GM04504 (cell line): ENCODE measurements at regions not wholly inside any gene's neighbourhood (a gene's known extent, or its start where the extent isn't known, plus 50 kb on each side); places are given as distances from the start of the nearest gene placed in this dataset.
"Not testable (repeated sequence)": the region's sequence is repeated elsewhere in the genome, so short reads cannot be mapped to it uniquely, and the experiment has no call there.

Source experiments
- DNase-seq: peaks from one replicate; pipeline ENCODE4 v3.0.0-alpha.2; 2012; ENCODE audit warnings: low read depth

- DNase-seq: no peak
Observed at GRCh38 chr3:180420016-180420415, 181.9 kb upstream of the TTC14 start.

- DNase-seq: no peak
Observed at GRCh38 chr3:180420804-180421203, 181.2 kb upstream of the TTC14 start.

DNA sequence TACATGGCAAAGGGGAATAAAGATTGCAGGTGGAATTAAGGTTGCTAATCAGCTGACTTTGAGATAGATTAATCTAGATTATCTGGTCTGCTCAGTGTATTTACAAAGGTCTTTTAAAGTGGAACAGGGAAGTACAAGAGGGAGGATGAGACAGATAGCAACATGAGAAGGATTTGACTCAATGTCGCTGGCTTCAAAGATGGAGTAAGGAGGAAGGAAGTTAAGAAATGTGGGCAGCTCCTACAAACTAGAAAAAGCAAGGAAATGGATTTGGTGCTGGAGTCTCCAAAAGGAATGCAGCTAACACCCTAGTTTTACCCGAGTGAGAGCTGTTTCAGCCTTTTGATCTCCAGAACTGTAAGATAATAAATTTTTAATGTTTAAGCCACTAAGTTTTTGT lies 180.7 kb upstream of the TTC14 start:
- no peak for DNase-seq

GRCh38 chr3:180421721-180422120 lies 180.2 kb upstream of the TTC14 start:
- DNase-seq: no peak

DNA sequence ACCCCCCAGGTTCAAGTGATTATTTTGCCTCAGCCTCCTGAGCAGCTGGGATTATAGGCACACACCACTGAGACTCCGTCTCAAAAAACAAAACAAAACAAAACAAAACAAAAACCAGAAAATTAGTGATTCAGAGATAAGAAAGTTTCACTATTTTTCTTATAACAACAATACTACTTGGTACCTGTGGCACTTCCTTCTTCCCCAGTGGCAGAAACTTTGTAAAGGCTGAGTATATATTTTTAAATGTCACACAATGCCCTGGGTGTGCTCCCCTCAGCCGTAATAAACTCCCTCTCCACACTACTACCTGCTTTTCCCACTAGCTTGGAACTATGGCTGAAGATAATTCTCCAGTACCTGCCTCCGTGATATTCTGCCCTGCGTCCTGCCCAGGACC lies 177.7 kb upstream of the TTC14 start:
- not testable (repeated sequence) for DNase-seq

GRCh38 chr3:180430896-180431295 lies 171.1 kb upstream of the TTC14 start:
- DNase-seq: no peak

DNA sequence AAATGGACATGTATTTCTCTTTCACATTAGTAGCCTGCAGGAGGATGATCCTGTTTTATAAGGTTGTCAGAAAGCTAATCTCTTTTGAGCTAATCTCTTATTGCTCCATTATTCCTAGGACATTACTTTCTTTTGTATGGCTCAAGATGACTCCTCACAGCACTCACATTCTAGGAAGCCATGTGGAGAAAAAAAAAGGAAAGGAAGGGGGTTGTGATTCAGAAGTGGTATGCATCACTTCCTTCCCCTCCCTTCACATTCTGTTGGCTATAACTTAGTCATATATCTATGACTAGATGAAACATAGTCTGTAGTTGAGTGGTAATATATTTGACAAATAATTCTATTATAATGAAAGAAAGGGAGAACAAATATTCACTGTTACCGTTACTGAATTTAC lies 168.8 kb upstream of the TTC14 start:
- DNase-seq: peak; percentile 11

DNA sequence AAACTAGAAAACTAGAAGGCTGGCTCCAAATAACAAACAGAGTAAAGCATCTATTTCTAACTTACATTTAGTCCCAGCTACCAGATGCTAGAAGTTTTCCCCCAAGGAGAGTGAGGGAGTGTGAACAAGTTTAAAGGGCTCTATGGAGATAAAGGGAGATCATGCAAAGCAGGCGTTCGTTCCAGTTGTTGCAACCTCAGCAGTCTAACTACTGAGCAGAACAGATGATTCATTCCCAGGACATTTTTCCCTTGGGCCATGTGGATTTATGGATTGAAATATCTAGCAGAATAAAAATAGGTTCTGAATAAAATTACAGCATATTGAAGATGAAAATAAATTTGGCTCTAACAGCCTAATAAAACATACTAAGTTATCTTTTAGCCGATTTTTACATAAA lies 154.8 kb upstream of the TTC14 start:
- no peak for DNase-seq

GRCh38 chr3:180448407-180448806 lies 153.6 kb upstream of the TTC14 start:
- DNase-seq: not testable (repeated sequence)

DNA sequence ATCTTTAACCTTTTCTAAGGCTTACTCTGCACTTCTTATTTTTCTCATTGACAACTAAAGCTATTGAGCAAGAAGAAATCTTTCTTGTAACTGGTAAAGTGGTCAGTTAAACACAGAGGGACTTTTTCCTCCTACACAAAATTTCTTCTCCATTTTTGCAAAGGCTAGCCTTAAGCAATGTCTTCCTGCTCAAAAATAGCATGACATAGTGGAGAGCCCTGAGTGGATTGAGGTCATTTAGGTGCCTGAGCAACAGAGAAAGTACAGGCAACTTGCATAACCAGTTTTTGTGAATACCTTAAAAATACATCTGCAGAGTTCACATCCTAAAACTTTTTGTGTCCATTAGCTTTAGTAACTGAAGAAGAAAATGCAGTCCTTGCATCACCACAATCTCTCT lies 144.7 kb upstream of the TTC14 start:
- no peak for DNase-seq

DNA sequence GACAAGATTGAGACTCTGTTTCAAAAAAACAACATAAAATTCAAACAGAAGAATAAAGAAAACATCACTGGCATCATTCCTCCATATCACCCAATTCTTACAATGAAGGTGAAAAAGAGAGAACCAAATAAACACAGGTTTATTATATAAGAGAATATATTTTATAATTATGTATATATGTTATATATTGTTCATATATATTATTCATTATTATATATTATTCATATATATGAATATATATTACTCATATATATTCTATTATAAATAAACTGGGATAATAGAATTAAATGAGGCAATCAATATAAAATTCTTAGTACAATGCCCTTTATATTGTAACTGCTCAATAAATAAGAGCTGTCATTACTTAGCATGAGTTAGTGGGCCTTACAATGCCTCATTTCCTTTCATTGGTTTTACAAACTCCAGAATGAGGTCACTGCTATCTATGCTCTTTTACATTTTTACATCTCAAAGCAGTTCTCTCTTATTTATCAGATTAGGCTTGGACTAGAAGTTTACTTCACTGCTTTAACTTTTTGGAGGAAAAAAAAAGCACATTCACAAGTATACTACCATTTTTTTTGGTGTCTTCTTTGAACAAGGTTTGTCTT lies 135.5 kb upstream of the TTC14 start:
- DNase-seq: no peak

DNA sequence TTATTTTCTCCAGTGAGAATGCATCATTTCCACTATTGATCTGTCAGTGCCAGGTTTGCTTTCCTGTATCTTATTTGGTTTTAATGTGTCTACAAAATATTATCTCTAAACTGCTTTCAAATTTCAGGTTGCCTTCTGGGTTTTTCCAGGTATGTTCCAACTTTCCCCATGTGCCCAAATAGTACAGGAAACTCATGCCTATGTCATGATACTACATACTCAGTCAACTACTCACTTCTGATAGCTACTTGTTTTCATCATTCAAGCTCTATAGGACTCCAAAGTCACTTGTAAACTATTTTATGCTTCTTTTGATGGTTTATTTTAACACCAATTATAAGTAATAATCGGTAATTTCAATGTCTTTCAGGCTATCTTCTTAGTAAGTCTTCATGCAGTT lies 134.8 kb upstream of the TTC14 start:
- DNase-seq: no peak

DNA sequence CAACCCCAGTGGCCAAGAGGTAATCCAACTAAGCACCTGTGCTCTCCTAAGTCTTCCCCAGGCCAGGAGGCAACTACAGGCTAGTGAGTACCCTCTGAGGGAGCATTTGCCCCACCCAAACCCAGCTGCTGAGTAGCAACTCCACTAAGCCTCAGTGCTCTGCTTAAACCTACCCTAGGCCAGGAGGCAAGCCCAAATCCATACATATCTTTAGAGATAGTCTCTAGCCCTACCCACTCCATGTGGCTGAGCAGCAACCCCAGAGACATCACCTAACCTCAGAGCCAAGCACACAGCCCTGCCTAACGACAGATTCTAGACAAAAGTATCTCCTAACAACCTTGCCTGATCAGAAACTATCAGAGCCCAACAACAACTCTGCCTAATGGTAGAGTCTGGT lies 132.8 kb upstream of the TTC14 start:
- no peak for DNase-seq

DNA sequence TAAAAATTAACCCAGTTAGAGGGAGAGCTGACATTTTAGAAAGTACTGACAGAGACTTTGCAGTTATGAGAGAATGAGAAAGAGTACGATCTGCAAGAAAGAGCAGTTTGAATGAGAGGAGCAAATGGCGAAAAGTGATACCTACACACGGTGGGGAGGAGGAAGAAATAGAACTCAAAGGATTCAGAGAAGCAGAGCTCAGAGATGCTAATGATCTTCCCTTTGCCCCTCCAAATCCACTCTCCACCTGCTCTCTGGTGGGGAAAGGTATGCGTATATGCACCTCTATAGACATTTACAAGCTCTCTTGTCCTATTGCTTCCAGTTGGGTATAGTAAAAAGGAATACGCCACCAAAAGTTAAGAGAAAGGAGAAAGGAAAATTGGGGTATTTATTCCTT lies 123.3 kb upstream of the TTC14 start:
- no peak for DNase-seq

DNA sequence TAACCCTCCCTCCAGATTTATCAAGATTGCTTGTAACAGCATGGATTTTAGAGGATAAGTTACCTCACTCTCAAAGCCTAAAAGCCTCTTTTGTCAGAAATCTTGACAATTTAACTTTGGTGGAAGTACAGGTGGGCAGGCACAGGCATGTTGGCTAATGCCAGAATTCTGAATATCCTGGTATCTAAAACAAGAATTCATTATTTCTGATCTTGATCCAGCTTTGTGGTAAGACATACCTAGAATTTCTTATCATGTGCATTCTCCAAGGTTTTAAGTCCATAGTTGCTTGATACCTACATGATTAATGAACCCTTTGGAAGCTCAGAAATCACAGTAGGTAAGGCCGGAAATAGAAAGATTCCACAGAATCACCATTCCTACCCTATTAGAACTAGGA lies 109.9 kb upstream of the TTC14 start:
- DNase-seq: no peak

DNA sequence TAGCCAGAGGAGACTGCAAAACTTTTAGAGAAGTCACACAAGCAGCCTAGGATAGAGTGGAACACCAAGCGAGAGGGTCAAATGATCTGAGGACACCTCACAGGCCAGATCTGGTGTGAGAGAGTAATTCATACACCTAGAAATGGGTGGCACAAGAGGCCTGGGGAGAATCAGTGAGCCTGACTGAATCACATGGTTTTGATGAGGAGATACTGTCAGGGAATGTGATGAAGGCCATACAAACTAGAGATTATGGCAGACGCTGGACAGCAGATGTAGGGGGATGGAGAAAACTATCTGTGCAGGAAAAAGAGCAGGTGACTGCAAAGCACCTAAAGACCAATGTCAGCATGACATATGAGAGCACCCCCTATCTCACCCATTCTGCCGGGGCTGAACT lies 105.0 kb upstream of the TTC14 start:
- DNase-seq: no peak

- no peak for DNase-seq
Observed at GRCh38 chr3:180516368-180516767, 85.6 kb upstream of the TTC14 start.

- no peak for DNase-seq
Observed at GRCh38 chr3:180523040-180523439, 78.9 kb upstream of the TTC14 start.

- DNase-seq: no peak
Observed at GRCh38 chr3:180528843-180529242, 73.1 kb upstream of the TTC14 start.

- no peak for DNase-seq
Observed at GRCh38 chr3:180529778-180530177, 72.2 kb upstream of the TTC14 start.

DNA sequence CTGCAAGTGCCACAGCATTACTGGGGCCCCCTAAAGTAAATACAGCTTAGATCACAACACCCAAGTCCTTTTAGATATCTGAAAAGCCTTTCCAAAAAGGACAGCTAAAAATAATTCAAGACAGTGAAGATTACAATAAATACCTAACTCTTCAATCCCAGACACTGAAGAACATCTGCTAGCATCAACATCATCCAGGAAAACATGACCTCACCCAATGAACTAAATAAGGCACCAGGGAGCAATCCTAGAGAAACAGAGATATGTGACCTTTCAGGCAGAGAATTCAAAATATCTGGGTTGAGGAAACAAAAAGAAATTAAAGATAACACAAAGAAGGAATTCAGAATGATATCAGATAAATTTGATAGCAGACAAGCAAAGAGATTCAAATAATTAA lies 71.7 kb upstream of the TTC14 start:
- no peak for DNase-seq

DNA sequence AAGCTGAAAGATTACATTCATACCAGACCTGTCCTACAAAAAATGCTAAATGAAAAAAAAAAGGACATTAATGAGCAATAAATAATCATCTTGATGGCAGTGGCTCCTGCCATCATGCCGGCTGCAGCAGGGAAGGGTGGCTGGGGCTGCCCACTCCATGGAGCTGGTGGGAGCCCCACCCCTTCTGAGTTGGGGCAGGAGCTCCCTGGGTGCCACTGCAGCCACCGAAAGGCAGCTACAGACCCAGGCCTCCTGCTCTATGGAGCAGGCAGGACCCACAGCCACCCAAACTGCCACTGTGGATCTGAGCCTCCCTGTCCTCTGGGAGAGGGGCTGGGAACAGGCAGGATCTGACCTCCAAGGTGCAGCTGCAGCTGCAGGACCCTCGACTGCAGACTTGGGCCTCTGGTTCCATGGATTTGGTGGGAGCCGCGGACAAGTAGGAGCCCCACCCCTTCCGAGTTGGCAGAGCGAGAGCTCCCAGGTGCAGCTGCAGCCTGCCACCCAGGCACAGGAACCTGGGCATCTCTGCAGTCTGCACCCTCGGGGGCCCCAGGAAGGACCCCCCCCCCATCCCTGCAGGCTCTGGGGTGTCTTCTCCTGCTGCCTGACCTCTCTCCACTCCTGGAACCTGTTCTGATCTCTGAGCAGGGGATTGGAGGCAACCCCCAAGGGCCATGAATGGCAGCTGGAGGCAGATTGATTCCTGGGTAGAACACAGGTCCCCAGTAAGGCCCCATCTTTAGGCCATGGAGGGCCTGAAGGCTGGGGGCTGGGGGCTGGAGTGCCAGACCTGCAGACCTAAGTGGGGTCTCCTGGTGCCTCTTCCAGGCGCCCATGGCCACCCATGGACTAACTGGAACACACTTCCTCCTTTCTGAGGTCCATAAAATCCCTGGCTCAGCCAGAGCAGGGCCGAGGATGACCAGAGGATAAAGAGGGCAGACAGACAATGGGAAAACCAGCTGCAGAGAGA lies 70.4 kb upstream of the TTC14 start:
- no peak for DNase-seq

DNA sequence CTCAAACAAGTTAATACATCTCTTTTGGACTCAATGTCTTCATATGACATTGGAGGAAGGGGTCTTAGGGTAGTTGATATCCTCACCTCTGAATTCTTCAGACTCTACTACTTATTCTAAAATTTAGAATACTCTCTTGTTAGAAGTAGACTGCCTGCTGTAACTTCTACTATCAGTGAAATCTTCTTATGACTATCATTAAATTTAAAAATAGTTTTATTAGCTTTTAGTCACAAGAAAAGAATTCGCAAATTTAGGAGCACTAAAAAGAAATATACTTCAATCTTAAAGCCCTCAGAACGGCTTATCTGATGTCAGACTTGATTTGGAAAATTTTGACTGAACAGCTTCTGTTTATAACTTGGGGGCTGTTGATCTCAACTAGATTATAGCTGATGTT lies 67.1 kb upstream of the TTC14 start:
- no peak for DNase-seq

DNA sequence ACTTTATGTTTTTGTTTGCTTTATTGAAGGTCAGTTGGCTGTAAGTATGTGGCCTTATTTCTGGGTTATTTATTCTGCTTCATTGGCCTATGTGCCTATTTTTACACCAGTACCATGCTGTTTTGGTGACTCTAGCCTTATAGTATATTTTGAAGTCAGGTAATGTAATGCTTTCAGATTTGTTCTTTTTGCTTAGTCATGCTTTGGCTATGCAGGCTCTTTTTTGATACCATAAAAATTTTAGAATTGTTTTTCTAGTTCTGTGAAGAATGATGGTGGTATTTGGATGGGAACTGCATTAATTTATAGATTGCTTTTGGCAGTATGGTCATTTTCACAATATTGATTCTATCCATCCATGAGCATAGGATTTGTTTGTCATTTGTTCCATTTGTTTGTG lies 63.5 kb upstream of the TTC14 start:
- no peak for DNase-seq
